IMR-90 (cell line): ENCODE measurements at regions not wholly inside any gene's neighbourhood (a gene's known extent, or its start where the extent isn't known, plus 50 kb on each side); places are given as distances from the start of the nearest gene placed in this dataset.

Experiments used
- ATAC-seq: fragments of 200-7000 bp; cut with Tn5 transposase; 2 replicates; pipeline ENCODE4 v1.9.1; 2020; ENCODE audit warnings: low read depth, mild to moderate bottlenecking, moderate library complexity
- BruUV-seq: library from RNA; stranded (reverse); fragments of 400-500 nt; replicated peaks from 2 replicates; lab custom pipeline; 2021; lab: Mats Ljungman, UMichigan
- CTCF ChIA-PET: fragments of 300-600 bp; formaldehyde crosslinking; extraction: SDS; loops from one replicate; lab custom pipeline; 2021; ENCODE audit warnings: antibody characterized with exemption; lab: Yijun Ruan, JAX
- POLR2A ChIA-PET: fragments of 300-600 bp; sonication (Branson Sonifier 250); formaldehyde crosslinking; loops from one replicate; lab custom pipeline; 2022; ENCODE audit warnings: antibody characterized with exemption; ENCODE audit not compliant: unreplicated experiment; lab: Charles Lee
- DNase-seq: peaks from one replicate; pipeline ENCODE4 v3.0.0; 2013
- H2AFZ ChIP-seq: replicated peaks from 2 replicates; pipeline ENCODE3; 2013; ENCODE audit warnings: low read length, mild to moderate bottlenecking; ENCODE audit not compliant: poor library complexity
- H2AK5ac ChIP-seq: 2 replicates; pipeline ENCODE4 v1.6.1; 2013; ENCODE audit warnings: low read depth, low read length, inconsistent platforms
- H2AK9ac ChIP-seq: replicated peaks from 2 replicates; pipeline ENCODE3; 2013; ENCODE audit warnings: mild to moderate bottlenecking, low read depth, low read length, moderate library complexity; ENCODE audit not compliant: poor library complexity
- H2BK120ac ChIP-seq: 2 replicates; pipeline ENCODE4 v1.6.1; 2013; ENCODE audit warnings: low read depth, low read length, inconsistent platforms
- H2BK15ac ChIP-seq: 3 replicates; pipeline ENCODE4 v1.6.1; 2013; ENCODE audit warnings: low read depth, low read length, inconsistent platforms
- H2BK20ac ChIP-seq: 2 replicates; pipeline ENCODE4 v1.6.1; 2013; ENCODE audit warnings: low read depth, mild to moderate bottlenecking, inconsistent platforms, low read length, moderate library complexity
- H2BK5ac ChIP-seq: 2 replicates; pipeline ENCODE4 v1.6.1; 2013; ENCODE audit warnings: mild to moderate bottlenecking, low read depth, low read length, inconsistent platforms; ENCODE audit not compliant: poor library complexity, severe bottlenecking
- H3K14ac ChIP-seq: replicated peaks from 2 replicates; pipeline ENCODE4 v1.6.1; 2013; ENCODE audit warnings: low read depth, low read length, inconsistent platforms
- H3K18ac ChIP-seq: 2 replicates; pipeline ENCODE4 v1.6.1; 2013; ENCODE audit warnings: low read depth, low read length, control low read depth
- H3K23ac ChIP-seq: 2 replicates; pipeline ENCODE4 v1.6.1; 2013; ENCODE audit warnings: low read depth, low read length, inconsistent platforms
- H3K27ac ChIP-seq: 2 replicates; pipeline ENCODE4 v1.5.1; 2013; ENCODE audit warnings: mild to moderate bottlenecking, control low read depth, low read length; ENCODE audit not compliant: insufficient read depth
- H3K27me3 ChIP-seq: 2 replicates; pipeline ENCODE4 v1.6.1; 2013; ENCODE audit warnings: low read length; ENCODE audit not compliant: control insufficient read depth, insufficient read depth
- H3K36me3 ChIP-seq: 2 replicates; pipeline ENCODE4 v1.6.1; 2013; ENCODE audit warnings: low read length, mixed read lengths; ENCODE audit not compliant: control insufficient read depth, insufficient read depth
- H3K4ac ChIP-seq: 2 replicates; pipeline ENCODE4 v1.6.1; 2013; ENCODE audit warnings: low read depth, low read length, inconsistent platforms
- H3K4me1 ChIP-seq: 2 replicates; pipeline ENCODE4 v1.6.1; 2013; ENCODE audit warnings: low read length, mixed read lengths; ENCODE audit not compliant: control insufficient read depth, insufficient read depth
- H3K4me2 ChIP-seq: 2 replicates; pipeline ENCODE4 v1.6.1; 2013; ENCODE audit warnings: low read depth, mild to moderate bottlenecking, control low read depth, low read length, moderate library complexity
- H3K4me3 ChIP-seq: 2 replicates; pipeline ENCODE4 v1.5.1; 2013; ENCODE audit warnings: low read depth, mild to moderate bottlenecking, control low read depth, low read length, moderate library complexity; ENCODE audit not compliant: insufficient read depth
- H3K56ac ChIP-seq: 2 replicates; pipeline ENCODE4 v1.6.1; 2013; ENCODE audit warnings: low read length, inconsistent platforms; ENCODE audit not compliant: insufficient read depth; ENCODE audit errors: extremely low read depth
- H3K79me1 ChIP-seq, 2 experiments: 2 replicates each; pipeline ENCODE4 v1.6.1; 2013; ENCODE audit warnings: low read length in 2 of 2, inconsistent platforms in 1 of 2, low read depth in 1 of 2
- H3K9ac ChIP-seq: 2 replicates; pipeline ENCODE4 v1.6.1; 2013; ENCODE audit warnings: low read depth, low read length, control low read depth
- H3K9me1 ChIP-seq: 2 replicates; pipeline ENCODE4 v1.6.1; 2013; ENCODE audit warnings: low read length, inconsistent platforms; ENCODE audit not compliant: insufficient read depth
- H3K9me3 ChIP-seq: 2 replicates; pipeline ENCODE4 v1.6.1; 2013; ENCODE audit warnings: low read length; ENCODE audit not compliant: control insufficient read depth, insufficient read depth
- H4K20me1 ChIP-seq: 2 replicates; pipeline ENCODE4 v1.6.1; 2013; ENCODE audit warnings: low read length, inconsistent platforms; ENCODE audit not compliant: insufficient read depth
- H4K5ac ChIP-seq: 2 replicates; pipeline ENCODE4 v1.6.1; 2013; ENCODE audit warnings: mild to moderate bottlenecking, low read depth, low read length, control low read depth
- H4K8ac ChIP-seq, 2 experiments: 2 replicates each; pipeline ENCODE4 v1.6.1; 2013; ENCODE audit warnings: low read depth in 2 of 2, low read length in 2 of 2, control low read depth in 1 of 2, inconsistent platforms in 1 of 2
- H4K91ac ChIP-seq: 2 replicates; pipeline ENCODE4 v1.6.1; 2013; ENCODE audit warnings: low read depth, low read length, inconsistent platforms; ENCODE audit not compliant: insufficient read depth
- BHLHE40 ChIP-seq: fragments of 150-350 bp; IDR thresholded peaks from 2 replicates; pipeline ENCODE4 v1.6.1; 2016; ENCODE audit warnings: mild to moderate bottlenecking, low read depth, low read length
- CHD1 ChIP-seq: IDR thresholded peaks from 2 replicates; pipeline ENCODE4 v1.6.1; 2012; ENCODE audit warnings: low read depth, low read length, improper control_type of control experiment
- FOS ChIP-seq: fragments of 150-350 bp; IDR thresholded peaks from 2 replicates; pipeline ENCODE4 v1.6.1; 2016; ENCODE audit warnings: low read depth, low read length
- MAFK ChIP-seq: IDR thresholded peaks from 2 replicates; pipeline ENCODE4 v1.6.1; 2012; ENCODE audit warnings: low read depth, low read length, improper control_type of control experiment
- MAZ ChIP-seq: IDR thresholded peaks from 2 replicates; pipeline ENCODE4 v1.6.1; 2012; ENCODE audit warnings: low read depth, mild to moderate bottlenecking, low read length, improper control_type of control experiment, moderate library complexity, borderline replicate concordance
- MXI1 ChIP-seq: IDR thresholded peaks from 2 replicates; pipeline ENCODE4 v1.6.1; 2012; ENCODE audit warnings: low read depth, mild to moderate bottlenecking, low read length, moderate library complexity, borderline replicate concordance
- NFE2L2 ChIP-seq: fragments of 150-350 bp; IDR thresholded peaks from 2 replicates; pipeline ENCODE4 v1.6.1; 2016; ENCODE audit warnings: low read depth, mild to moderate bottlenecking, low read length
- POLR2A ChIP-seq: IDR thresholded peaks from 2 replicates; pipeline ENCODE4 v1.6.1; 2012; ENCODE audit warnings: mild to moderate bottlenecking, low read depth, low read length
- RAD21 ChIP-seq: IDR thresholded peaks from 2 replicates; pipeline ENCODE4 v1.6.1; 2012; ENCODE audit warnings: low read length, improper control_type of control experiment
- RCOR1 ChIP-seq: IDR thresholded peaks from 2 replicates; pipeline ENCODE4 v1.6.1; 2012; ENCODE audit warnings: mild to moderate bottlenecking, low read length, improper control_type of control experiment; ENCODE audit not compliant: insufficient replicate concordance
- RFX5 ChIP-seq: IDR thresholded peaks from 2 replicates; pipeline ENCODE4 v1.8.0; 2012; ENCODE audit warnings: low read depth, mild to moderate bottlenecking, low read length, moderate library complexity
- SMC3 ChIP-seq: fragments of 150-350 bp; IDR thresholded peaks from 2 replicates; pipeline ENCODE4 v1.6.1; 2016; ENCODE audit warnings: low read depth, mild to moderate bottlenecking, antibody characterized with exemption, low read length, moderate library complexity
- WGBS, 2 experiments: methylation state at CpG; one replicate each; pipeline versions ENCODE4 v1.1.5 to v1.1.7; 2013; ENCODE audit warnings: missing lambda C conversion rate in 2 of 2; ENCODE audit not compliant: insufficient read length in 1 of 2; ENCODE audit errors: extremely low coverage in 2 of 2; 5-methylcytosine and 5-hydroxymethylcytosine counted together
- dilution Hi-C: fragments of 300-500 bp; cut with HindIII; formaldehyde crosslinking; loops from one replicate; pipeline ENCODE4 v1.14.3; 2018; ENCODE audit warnings: low sequenced_read_pairs; ENCODE audit not compliant: unreplicated experiment
- in situ Hi-C: fragments of 300-500 bp; cut with MboI; formaldehyde crosslinking; loops from 3 replicates; pipeline ENCODE4 v1.14.3; 2019; ENCODE audit warnings: low sequenced_read_pairs, inconsistent platforms, mixed read lengths
- intact Hi-C: fragments of 100-400 bp; cut with micrococcal nuclease; formaldehyde crosslinking; loops from 2 replicates; pipeline ENCODE4 v1.10.0; 2022
- TF ChIP-seq, protein P1 (sequence below): fragments of 150-350 bp; IDR thresholded peaks from 2 replicates; pipeline ENCODE4 v1.6.1; 2016; ENCODE audit warnings: low read depth, mild to moderate bottlenecking, low read length, moderate library complexity, borderline replicate concordance
- TF ChIP-seq, protein P2 (sequence below): conservative IDR thresholded peaks from 2 replicates; pipeline ENCODE4 v1.5.1; 2012; ENCODE audit warnings: mild to moderate bottlenecking, low read depth, low read length, improper control_type of control experiment
- TF ChIP-seq, protein P3 (sequence below): fragments of 150-350 bp; IDR thresholded peaks from 2 replicates; pipeline ENCODE4 v1.6.1; 2017; ENCODE audit warnings: mild to moderate bottlenecking, antibody characterized with exemption, low read length, low read depth

DNA sequence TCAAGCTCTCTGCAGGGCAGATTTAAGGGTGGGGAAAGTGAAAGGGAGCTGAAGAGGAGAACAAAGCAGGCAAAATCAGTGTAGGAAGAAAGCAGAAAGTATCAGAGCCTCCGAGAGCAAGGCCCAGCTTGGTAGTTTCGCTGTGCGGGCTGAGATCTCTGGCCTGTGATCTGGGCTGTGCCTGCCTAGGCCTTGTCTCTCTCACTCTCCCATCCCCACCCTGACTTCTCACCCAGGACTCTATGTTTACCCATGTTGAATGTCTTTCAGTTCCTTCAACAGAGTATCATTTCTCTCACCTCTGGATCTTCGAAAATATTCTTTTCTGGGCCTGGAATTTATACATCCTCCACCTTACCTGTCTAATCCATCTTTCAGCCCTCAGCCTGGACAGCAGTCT, 391.3 kb downstream of the FOXO1 start:
- WGBS, 2 experiments: no CpG with 5 or more reads among the region's 4 CpGs
- BruUV-seq: no TSS peak
- no peak overlapping the region for H2AK5ac ChIP-seq

More for the DNA sequence above, 391.3 kb downstream of the FOXO1 start:
- H2BK20ac ChIP-seq: no peak overlapping the region
- no peak overlapping the region for H4K5ac ChIP-seq
- H3K4me2 ChIP-seq: no peak overlapping the region
- H3K27me3 ChIP-seq: no peaks in the 10 kb centered on the region
- H2BK5ac ChIP-seq: no peak overlapping the region
- dilution Hi-C loops (no loop called here), intact Hi-C loops (no loop called here), in situ Hi-C loops (no loop called here)
- H3K9me1 ChIP-seq: no peaks in the 10 kb centered on the region
- H3K18ac ChIP-seq: no peak overlapping the region
- no peak overlapping the region for H3K4ac ChIP-seq
- H4K8ac ChIP-seq: no peak overlapping the region
- no peak overlapping the region for H4K91ac ChIP-seq
- H4K20me1 ChIP-seq: no peaks in the 10 kb centered on the region
- H3K9me3 ChIP-seq: no peaks in the 10 kb centered on the region
- no peak overlapping the region for H3K9ac ChIP-seq
- no peak overlapping the region for H2BK15ac ChIP-seq
- H3K56ac ChIP-seq: no peak overlapping the region
- no peaks in the 10 kb centered on the region for H3K79me1 ChIP-seq
- H2BK120ac ChIP-seq: no peak overlapping the region
- ChIA-PET POLR2A (no interaction called here), CTCF (no interaction called here)
- H3K4me1 ChIP-seq: no peaks in the 10 kb centered on the region
- H3K27ac ChIP-seq: no peak overlapping the region
- no peak overlapping the region for H2AK9ac ChIP-seq
- ATAC-seq: no peak
- DNase-seq: no peak
- H3K14ac ChIP-seq: no peak overlapping the region
- H3K23ac ChIP-seq: no peak overlapping the region
- TF ChIP-seq NFE2L2: no peak
- TF ChIP-seq, protein P1, sequence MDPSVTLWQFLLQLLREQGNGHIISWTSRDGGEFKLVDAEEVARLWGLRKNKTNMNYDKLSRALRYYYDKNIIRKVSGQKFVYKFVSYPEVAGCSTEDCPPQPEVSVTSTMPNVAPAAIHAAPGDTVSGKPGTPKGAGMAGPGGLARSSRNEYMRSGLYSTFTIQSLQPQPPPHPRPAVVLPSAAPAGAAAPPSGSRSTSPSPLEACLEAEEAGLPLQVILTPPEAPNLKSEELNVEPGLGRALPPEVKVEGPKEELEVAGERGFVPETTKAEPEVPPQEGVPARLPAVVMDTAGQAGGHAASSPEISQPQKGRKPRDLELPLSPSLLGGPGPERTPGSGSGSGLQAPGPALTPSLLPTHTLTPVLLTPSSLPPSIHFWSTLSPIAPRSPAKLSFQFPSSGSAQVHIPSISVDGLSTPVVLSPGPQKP: no peak
- TF ChIP-seq BHLHE40: no peak
- no peak for TF ChIP-seq SMC3
- no peak for TF ChIP-seq FOS
- no peak for TF ChIP-seq CHD1
- TF ChIP-seq RFX5: no peak
- TF ChIP-seq MXI1: no peak
- no peak for TF ChIP-seq RCOR1
- no peak for TF ChIP-seq MAFK
- TF ChIP-seq RAD21: no peak
- TF ChIP-seq MAZ: no peak
- no peak for TF ChIP-seq POLR2A
- TF ChIP-seq, protein P2, sequence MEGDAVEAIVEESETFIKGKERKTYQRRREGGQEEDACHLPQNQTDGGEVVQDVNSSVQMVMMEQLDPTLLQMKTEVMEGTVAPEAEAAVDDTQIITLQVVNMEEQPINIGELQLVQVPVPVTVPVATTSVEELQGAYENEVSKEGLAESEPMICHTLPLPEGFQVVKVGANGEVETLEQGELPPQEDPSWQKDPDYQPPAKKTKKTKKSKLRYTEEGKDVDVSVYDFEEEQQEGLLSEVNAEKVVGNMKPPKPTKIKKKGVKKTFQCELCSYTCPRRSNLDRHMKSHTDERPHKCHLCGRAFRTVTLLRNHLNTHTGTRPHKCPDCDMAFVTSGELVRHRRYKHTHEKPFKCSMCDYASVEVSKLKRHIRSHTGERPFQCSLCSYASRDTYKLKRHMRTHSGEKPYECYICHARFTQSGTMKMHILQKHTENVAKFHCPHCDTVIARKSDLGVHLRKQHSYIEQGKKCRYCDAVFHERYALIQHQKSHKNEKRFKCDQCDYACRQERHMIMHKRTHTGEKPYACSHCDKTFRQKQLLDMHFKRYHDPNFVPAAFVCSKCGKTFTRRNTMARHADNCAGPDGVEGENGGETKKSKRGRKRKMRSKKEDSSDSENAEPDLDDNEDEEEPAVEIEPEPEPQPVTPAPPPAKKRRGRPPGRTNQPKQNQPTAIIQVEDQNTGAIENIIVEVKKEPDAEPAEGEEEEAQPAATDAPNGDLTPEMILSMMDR: no peak
- TF ChIP-seq, protein P3, sequence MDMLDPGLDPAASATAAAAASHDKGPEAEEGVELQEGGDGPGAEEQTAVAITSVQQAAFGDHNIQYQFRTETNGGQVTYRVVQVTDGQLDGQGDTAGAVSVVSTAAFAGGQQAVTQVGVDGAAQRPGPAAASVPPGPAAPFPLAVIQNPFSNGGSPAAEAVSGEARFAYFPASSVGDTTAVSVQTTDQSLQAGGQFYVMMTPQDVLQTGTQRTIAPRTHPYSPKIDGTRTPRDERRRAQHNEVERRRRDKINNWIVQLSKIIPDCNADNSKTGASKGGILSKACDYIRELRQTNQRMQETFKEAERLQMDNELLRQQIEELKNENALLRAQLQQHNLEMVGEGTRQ: no peak
- no peak overlapping the region for H2AFZ ChIP-seq
- no peak overlapping the region for H3K4me3 ChIP-seq
- H3K36me3 ChIP-seq: no peaks in the 10 kb centered on the region
